HG02870 (cell line): ENCODE measurements at regions not wholly inside any gene's neighbourhood (a gene's known extent, or its start where the extent isn't known, plus 50 kb on each side); places are given as distances from the start of the nearest gene placed in this dataset.
"Not testable (repeated sequence)": the region's sequence is repeated elsewhere in the genome, so short reads cannot be mapped to it uniquely, and the experiment has no call there.

ENCODE experiments used
- ATAC-seq: cut with Tn5 transposase; IDR thresholded peaks from one replicate; pipeline ENCODE4 v1.9.1; 2021; ENCODE audit warnings: mild to moderate bottlenecking, moderate library complexity; ENCODE audit not compliant: unreplicated experiment

DNA sequence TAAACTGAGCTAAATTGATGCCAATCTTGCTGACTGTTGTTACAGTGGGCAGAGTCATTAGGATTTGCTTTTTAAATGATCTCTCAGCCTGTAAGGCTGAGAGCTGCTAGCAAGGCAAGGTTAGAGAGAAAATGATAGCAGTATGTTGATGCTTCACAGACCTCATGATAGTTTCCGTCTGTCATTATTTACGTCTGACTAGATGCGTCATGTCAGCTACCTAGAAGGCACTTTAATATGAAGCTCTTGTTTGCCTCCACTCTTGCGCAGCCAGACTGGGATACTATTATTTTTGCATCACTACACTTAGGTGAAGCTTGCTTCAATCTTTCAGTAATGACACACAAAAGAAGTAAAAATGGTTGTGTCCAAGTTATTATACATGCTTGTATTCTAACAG is 313.8 kb downstream of the LNPK start:
- no peak for ATAC-seq

DNA sequence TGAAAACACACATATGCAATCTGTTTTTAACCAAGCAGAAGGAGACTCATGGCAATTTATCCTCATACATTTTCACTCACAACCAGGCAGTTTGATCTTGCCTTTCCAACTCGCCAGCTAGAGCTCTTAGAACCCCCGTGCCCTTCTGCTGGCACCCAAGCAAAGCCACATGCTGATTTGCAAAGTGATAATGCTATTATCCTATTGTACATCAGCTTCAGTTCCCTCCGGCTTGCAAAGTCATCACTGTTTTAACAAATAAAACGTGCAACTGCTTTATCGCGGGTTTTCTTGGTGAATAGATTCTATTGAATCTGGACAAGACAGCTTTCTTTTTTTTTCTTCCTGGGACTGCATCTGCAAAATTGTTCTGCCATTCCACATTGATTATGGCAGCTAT is 314.6 kb downstream of the LNPK start:
- ATAC-seq = no peak

DNA sequence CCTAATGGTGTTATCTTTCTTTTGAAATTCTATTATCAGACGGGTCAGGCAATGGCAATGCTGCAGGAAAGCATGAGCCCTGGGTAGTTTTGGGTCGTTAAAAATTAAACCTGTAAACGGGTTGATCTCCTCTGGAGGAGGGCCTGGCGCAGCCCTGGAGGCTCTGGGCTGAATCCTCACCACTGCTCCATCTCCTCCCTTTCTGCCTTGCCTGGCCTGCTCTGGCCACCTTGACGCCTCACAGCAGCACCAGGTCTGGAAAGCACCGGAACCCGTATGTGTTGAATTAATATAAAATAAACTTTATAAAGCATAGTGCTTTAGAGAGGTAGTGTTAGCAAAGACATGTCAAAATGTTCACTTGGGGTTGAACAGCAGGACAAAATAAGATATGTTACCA is 316.1 kb downstream of the LNPK start:
- no peak for ATAC-seq

DNA sequence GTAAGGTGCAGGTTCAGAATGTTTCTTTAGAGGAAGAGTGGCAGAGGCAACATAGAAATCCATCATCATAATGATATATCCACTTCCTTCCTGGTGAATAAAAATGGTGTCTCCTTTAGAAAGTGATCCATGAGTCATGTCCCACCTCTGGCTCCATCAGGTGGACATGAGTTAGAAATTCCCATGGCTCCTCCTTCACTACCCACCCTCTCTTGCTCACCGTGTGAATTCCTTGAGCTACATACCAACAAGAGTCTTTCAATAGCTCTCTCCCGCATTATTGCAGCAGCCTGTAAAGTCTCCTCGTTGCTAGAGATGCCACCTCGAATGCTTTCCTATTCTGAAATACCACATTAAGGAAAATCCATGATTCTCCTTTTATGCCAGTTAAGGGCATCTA is 317.6 kb downstream of the LNPK start:
- ATAC-seq = no peak

DNA sequence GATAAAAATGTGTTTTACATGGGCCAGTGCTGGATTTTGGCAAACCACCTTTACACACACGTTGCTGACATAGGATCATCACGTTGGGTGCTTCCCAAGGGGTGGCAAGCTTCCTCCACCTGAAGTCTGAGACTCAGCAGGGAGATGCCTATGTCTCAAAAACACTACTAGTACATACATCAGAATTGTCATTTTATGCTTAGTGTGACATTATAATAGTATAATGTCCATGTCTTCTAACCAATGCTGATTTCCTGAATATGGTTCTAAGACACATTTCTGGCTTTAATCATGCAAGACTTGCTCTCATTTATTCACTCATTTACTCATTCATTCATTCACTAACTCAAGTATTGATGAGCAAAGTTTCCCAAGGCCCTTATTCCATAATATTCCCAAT is 322.3 kb downstream of the LNPK start:
- no peak for ATAC-seq

DNA sequence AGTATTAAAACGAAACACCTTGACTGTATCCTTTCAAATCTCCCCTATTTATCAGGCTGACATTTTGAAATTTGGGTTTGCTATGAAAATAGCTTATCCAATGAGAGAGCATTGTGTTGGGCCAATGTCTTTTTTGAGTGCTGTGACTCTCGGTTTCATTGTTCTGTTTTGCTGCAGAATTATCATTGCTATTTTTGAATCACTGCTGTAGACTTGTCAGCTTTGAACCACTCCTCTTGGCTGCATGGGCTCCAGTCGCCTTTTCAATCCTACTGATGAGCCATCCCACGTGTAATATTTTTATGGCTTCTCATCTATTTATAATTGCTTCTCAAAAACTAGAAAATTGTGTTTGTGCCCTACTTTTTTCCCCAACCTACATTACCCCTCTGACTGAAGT is 322.8 kb downstream of the LNPK start:
- ATAC-seq = no peak

DNA sequence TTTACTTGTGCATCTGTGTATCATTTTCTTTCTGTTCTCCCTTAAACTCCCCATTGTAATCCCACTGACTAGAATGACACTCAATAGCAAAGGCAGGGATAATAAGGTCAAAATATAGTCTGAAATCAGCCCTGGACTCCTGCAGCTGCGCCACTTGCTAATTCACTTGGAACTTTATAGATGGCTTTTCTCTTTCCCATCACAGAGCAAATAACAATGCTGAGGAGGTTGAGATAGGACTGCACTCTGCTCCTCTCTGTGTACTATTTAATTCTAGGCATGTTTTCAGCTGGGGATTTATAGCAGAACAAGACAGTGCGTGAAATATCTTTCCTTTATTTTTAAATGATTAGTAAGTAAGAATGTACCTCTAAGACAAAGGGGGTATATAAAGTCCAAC is 324.2 kb downstream of the LNPK start:
- ATAC-seq = no peak

DNA sequence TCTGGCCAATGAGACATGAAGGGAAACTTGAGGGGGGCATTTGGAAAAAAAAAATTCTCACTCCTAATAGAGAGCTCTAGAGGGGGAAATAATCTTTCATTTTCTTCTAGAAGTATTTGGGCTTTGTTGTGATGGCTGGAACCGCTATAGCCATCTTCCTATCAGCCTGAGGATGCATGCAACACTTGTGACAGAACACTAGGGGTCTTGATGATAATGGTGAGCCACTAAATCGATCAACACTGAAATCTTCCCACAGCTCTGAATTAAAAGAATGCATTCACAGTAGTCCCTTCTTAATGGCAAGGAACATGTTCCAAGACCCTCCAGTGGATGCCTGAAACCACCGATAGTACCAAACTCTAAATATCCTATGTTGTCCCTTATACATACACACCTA is 325.3 kb downstream of the LNPK start:
- no peak for ATAC-seq

DNA sequence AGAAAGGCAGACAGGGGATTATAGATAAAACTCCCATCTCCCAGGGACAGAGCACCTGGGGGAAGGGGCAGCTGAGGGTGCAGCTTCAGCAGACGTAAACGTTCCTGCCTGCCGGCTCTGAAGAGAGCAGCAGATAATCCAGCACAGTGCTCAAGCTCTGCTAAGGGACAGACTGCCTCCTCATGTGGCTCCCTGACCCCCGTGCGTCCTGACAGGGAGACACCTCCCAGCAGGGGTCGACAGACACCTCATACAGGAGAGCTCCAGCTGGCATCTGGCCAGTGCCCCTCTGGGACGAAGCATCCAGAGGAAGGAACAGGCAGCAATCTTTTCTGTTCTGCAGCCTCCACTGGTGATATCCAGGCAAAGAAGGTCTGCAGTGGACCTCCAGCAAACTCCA is 333.3 kb downstream of the LNPK start:
- ATAC-seq = not testable (repeated sequence)

DNA sequence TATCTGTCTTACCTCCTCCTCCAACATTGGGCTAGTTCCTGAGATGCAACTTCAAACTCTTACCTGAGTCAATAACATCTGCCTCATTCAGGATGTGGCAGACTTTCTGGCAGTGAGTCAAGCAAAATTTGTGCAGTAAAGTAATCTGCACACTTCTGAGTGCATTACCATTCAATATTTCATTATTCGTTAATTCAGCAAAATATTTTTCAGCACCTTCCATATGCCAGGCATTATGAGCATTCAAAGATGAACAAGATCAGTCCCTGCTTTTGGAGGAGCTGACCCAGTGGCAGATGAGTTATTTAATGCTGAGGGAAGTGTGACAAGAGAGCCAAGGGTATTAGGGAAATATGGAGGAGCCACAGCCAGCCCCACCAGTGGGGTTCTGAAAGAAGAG is 339.7 kb downstream of the LNPK start:
- ATAC-seq = no peak

DNA sequence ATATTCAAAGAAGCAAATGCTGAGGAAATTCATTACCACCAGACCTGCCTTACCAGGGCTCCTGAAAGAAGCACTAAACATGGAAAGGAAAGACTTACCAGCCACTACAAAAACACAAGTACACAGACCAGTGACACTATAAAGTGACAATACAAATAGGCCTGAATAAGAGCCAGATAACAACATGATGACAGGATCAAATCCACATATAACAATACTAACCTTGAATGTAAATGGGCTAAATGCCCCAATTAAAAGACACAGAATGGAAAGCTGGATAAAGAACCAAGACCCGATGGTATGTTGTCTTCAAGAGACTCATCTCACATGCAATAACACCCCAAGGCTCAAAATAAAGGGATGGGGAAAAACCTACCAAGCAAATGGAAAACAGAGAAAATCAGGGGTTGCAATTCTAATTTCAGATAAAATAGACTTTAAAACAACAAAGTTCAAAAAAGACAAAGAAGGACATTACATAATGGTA is 353.4 kb downstream of the LNPK start:
- no peak for ATAC-seq

DNA sequence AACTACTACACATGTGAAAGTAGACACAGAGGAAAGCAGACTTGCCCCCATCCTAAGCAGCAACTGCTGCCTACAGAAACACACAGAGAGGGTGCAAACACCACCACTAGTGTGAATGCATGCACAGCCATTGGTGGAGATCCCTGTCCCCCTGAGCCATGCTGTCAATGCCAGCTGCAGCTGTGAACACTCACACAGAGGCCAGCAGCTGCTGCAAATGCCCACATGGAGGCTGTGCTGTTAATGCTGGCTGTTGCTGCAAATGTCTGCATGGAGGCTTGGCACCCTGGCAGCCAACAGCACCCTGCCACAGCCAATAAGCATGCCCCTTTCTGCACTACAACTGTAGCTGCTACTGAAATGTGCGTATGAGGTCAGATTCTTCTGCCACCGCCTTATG is 355.0 kb downstream of the LNPK start:
- no peak for ATAC-seq

DNA sequence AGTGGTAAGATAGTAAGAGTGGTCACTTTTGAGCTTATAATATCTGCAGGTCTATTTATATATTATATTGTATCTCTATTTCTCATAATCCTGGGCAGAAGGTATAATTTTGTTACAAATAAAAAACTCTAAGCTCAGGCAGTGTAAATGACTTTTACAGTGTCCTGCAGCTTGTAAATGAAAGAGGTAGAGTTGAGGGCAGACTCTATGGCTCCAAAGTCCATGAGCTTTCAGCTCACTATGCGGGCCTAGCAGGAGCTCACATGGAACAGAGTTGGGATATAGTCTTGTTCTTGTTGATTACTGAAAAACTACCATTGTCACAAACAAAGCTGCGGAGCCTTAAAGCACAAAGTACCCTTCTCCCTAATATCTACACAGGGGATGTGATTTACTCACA is 361.4 kb downstream of the LNPK start:
- ATAC-seq = no peak

DNA sequence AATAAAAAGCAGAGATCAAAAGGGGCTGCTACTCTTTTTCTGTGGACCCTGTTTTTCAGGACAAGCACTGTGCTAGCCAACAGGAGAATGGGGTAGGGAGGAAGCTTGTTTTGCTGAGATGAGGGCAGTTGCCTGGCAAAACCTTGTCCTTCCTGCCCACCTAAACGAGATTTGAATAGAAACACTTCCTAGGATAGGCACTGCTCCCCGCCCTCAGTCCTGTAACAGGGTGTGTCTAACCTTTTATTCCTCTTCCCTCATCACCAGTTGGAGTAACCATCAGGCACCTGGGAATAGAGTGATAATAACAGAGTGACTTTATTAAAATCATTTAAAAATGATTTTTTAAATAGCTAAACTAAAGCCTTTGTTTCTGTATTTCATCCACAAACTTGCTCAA is 368.8 kb downstream of the LNPK start:
- ATAC-seq = no peak

DNA sequence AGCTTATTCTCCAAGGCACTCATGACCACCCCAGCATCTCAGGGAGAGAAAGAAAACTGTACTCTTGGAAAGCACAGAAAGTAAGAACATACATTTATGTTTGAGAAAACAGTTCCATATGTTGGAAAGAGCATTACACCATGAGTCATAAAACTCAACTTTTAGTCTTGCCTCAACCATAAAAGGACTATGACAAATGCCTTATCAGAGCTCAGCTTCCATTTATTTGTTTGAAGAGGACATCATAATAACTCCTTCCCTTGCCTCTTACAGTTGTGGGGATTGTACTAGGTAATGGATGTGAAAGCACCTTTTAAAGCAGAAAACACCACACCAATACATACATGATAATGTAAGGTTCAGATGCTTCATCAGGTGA is 370.8 kb downstream of the LNPK start:
- ATAC-seq = no peak

DNA sequence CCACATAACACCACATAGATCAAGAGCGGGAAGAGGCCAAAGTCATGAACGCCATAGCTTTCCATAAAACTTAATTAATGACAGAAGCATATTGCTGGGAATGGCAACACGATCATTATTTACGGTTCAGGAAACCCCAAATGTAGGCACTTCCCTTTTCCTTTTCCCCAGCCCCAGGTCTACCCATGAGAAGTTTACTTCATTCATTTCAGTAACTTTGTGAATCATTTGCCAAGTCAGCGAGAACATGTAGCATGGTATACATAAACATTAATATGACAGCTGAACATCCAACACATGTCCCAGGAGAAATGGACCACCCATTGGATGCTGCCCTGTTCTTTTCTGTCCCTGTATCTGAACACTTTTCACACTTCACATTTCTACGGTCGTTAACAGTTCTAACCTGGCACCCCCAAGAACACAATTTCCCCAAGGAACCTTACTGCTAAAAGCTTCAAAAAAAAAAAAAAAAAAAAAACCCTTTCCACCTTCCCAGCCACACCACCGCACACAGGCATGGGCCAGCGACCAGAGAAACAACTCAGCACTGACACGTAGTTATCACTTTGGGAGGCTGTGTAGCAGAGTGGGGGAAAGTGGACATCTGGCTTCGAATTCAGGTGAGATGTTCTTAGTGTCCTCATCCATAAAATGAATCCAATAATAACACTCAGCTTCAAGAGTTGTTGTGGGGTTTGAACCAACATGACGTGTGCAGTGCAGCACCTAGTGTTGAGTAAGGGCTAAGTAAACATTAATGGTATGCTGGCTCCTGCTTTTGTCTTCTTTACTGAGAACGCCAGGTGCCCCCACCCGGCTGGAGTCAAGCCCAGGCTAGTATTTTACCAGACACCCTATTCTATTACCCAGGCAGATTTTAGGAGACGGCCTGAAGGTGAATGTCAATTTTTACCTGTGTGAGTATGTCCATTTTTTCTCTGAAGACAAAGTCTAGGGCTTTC is 371.5 kb downstream of the LNPK start:
- ATAC-seq = no peak

DNA sequence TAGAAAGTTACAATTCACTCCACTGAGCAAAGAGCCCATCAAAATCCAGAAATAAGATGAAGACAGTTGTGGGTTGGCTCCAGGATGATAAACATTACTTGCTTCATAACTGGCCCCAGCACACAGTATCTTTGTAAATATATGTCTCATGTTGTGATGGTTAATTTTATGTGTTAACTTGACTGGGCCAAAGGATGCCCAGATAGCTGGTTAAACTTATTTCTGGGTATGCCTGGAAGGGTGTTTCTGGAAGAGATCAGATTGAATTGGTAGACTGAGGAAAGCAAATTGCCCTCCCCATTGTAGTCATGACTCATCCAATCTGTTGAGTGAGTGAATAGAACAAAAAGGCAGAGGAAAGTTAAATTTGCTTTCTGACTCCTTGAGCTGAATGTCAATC is 373.8 kb downstream of the LNPK start:
- ATAC-seq = no peak

DNA sequence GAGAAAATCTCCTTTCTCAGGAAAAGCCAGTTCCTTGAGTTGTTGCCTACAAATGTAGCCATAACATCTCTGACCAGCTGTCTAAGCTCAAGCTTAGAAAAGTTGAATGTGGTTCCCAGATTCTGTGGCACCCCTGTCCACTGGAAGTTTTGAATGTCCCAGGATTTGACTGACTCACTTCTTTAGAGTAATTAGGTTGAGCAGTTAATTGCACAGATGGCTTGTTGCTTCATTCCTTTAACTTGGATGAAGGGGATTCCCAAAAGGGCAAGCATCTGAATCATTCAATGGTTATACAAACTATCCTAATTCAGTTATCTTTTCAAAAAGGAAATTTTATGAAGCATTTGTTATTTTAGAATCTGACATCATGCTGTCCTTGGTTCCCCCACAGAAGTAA is 374.7 kb downstream of the LNPK start:
- no peak for ATAC-seq

DNA sequence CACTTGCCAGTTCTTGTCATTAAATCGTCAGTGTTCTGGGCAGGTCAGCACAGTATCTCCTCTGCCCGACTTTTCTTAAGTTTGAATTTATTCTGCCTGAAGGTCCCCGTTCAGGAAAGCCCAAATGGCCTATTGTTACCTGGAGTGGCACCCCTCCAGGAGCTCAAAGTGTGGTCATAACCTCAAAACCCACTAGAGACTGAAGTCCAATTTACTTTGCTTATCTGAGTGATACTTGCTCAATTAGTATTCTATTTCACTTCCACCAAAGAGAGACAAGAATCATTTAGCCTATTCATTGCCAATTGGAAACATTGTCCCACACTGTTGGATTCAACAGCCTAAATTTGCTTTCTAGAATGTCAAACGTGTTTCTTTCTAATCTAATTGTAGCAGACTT is 375.3 kb downstream of the LNPK start:
- no peak for ATAC-seq

DNA sequence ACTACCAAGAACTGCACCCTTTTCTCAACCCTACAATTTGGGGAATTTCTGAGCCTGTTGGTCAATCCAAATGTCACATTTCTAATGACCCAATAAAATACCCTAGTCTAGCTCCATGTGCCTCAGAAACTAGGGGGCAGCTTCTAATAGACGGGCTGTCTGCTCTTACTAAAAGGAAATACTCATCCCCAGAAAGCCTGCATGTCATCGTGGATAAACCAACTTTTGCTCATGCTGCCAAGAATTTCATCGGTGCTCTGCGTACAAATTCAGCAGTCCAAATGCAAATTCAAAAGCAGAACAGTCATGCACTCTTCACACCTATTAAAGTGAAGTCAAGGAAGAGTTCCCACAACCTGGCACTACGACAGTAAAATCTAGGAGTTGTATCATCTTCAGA is 377.3 kb downstream of the LNPK start:
- ATAC-seq = no peak

DNA sequence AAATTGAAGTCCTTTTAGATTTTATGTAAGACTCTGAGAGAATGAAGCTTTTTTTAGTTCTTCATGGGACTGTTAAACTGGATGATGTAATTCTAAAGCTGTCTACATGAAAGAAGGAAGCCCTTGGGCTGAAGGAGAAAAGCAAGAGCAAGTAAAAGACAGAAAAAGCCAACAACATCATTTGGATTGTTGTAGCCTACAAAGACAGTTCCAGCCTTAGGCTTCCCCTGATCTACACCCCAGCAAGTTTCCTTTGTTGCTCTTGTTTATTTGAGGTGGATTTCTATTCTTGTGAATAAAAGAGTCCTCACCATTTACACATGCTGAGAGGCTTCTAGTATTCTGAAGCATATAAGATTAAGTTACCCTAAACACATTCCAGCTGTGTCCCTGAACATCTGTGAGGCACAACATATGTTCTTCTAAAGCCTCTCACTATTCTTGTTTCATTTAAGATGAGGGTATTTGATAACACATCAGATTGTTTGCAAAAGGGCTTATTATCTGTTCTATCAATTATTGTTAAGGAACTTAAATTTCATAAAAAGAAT is 377.8 kb downstream of the LNPK start:
- ATAC-seq = no peak

DNA sequence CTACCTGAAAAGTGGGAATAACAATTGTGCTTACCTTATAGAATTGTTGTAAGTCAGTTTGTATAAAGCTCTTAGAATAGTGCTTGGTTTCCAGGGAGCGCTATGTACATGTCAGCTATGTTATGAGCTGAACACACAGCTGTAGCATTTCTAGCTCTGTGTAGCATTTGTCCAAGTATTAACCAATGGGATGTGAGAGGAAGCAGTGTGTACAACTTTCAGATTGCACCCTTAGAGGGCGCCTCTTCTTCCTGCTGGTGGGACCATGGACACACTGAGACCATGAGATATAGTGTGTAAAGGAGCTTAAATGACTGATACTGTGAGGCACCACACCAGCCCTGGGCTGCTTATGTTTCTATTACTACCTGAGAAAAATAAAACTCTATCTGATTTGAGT is 380.2 kb downstream of the LNPK start:
- no peak for ATAC-seq

DNA sequence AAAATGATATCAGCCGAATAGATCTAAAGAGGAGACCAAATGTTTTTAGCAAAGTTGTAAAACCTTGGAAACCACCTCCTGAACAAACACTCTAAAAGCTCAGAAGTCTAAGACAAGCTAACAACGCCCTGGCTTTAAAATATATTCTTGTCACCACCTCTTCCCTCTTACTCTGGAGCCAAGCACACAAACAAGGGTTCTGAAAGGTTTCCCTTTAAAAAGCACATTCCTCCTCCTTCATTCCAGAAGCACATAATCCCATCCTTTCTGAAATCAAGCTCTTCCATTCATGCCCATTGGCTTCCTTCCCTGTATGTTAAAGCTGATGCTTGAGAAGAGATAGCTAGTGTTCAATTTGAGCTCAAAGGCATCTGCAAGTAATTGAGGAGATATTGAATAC is 382.0 kb downstream of the LNPK start:
- ATAC-seq = no peak
